ENCODE measurements at regions not wholly inside any gene's neighbourhood (a gene's known extent, or its start where the extent isn't known, plus 50 kb on each side); places are given as distances from the start of the nearest gene placed in this dataset.

- TF ChIP-seq CTCF (IDR thresholded peaks at IDR 0.05) (no peak), POLR2A (IDR thresholded peaks at IDR 0.05) (no peak), EP300 (IDR thresholded peaks at IDR 0.05; ENCODE audit: low read depth) (no peak)
Observed at GRCh38 chrX:22406201-22406737, 133.6 kb downstream of the CBLL2 start.

Data from transverse colon (tissue), 3 donors.